Stimulated activated CD8-positive, alpha-beta memory T cell treated with anti-CD3 and anti-CD28 coated beads, Interleukin-15, amount 100 ng/mL, for 48 hours (primary cell): ENCODE measurements at regions not wholly inside any gene's neighbourhood (a gene's known extent, or its start where the extent isn't known, plus 50 kb on each side); places are given as distances from the start of the nearest gene placed in this dataset.
"Not testable (repeated sequence)": the region's sequence is repeated elsewhere in the genome, so short reads cannot be mapped to it uniquely, and the experiment has no call there.

ENCODE experiments used
- DNase-seq, 2 donors: peaks; one replicate each; pipeline ENCODE4 v3.0.0-alpha.2; 2020; ENCODE audit warnings: low read depth in 2 of 2

GRCh38 chr22:47310601-47311000 is 548.2 kb downstream of the TBC1D22A start:
- no peak for DNase-seq

- DNase-seq, result no peak
These were observed 547.5 kb downstream of the TBC1D22A start for GRCh38 chr22:47309946-47310345.

- DNase-seq, result no peak
These were observed 547.0 kb downstream of the TBC1D22A start for GRCh38 chr22:47309476-47309875.

- no peak for DNase-seq
These were observed 546.4 kb downstream of the TBC1D22A start for GRCh38 chr22:47308886-47309285.

DNA sequence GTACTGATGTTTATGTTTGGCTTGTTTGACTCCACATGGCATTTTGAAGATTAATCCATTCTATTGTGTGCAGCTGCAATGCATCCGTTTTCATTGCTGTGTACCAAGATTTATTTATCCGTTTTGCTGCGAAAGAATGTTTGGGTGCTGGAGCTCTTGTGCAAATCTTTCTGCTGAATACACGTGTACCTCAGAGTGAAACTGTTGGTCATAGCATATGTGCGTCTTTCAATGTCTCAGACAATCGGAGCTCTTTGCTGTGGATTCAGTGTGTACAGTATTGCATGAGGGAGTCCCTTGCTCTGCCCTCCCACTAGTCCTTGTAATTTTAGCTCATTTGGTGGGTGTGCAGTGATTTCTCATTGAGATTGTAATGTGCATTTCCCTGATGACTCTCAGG is 545.4 kb downstream of the TBC1D22A start:
- DNase-seq, result no peak

- no peak for DNase-seq
These were observed 544.9 kb downstream of the TBC1D22A start for GRCh38 chr22:47307326-47307725.

DNA sequence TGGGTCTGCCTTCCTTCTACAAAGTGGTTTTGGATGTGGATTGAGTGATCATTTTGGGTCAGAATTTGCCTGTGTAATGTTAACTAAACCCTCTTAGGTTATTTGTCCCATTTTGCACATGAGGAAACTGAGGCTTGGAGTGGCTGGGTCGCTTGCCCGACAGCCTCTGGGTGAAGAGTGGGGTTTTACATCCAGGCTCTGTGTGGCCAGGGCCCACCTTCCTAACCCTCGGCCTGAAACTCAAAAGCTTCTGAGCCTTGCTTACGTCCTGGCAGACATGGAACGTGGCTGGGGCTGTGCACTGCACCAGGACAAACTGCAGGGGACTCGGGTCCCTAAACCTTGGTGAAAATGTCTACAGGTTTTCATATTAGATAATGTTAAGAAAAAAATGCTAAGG is 542.4 kb downstream of the TBC1D22A start:
- DNase-seq, result no peak

- DNase-seq, result no peak
These were observed 541.9 kb downstream of the TBC1D22A start for GRCh38 chr22:47304191-47304831.

DNA sequence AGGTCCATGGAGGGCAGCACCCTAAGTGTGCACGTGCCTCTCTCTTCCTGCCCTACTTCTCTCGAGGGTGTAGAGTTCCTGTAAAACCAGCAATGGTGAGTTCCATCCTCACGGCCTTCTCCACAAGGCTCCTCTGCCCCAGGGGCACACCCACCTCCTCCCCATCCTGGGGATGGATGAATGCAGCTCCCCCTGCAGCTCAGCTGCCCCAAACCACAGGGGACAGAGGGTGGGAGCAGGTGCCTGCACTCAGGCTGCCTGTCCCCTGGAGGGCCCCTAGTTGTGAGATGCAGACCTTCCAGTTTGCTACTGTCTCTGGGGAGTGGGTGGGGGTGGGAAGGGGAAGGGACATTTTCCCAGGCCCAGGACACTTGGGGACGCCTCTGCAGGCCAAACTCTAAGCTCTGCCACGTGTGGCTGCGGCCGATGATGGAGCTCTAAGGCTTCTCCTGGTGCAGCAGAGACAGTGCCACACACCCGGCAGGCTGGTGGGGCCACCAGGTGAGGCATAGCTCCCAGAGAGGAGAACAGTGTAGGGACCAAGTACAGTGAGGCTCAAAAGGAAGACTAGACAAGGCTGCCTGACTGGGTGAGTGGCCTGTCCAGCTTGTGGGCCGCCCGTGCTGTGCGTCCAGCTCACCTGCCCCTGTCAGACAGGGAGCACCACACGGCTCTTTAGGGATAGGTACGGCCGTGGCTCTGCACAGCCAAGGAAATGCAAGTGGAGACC is 540.9 kb downstream of the TBC1D22A start:
- DNase-seq, result no peak

DNA sequence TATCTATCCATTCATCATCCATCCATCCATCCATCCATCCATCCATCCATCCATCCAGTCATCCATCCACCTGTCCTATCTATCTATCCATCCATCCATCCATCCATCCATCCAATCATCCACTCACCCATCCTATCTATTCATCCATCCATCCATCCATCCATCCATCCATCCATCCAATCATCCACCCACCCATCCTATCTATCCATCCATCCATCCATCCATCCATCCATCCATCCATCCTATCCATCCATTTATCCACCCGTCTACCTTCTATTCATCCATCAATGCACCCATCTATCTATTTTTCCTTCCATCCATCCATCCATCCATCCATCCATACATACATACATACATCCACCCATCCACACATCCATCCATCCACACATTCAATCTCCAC is 540.1 kb downstream of the TBC1D22A start:
- DNase-seq, result not testable (repeated sequence)

DNA sequence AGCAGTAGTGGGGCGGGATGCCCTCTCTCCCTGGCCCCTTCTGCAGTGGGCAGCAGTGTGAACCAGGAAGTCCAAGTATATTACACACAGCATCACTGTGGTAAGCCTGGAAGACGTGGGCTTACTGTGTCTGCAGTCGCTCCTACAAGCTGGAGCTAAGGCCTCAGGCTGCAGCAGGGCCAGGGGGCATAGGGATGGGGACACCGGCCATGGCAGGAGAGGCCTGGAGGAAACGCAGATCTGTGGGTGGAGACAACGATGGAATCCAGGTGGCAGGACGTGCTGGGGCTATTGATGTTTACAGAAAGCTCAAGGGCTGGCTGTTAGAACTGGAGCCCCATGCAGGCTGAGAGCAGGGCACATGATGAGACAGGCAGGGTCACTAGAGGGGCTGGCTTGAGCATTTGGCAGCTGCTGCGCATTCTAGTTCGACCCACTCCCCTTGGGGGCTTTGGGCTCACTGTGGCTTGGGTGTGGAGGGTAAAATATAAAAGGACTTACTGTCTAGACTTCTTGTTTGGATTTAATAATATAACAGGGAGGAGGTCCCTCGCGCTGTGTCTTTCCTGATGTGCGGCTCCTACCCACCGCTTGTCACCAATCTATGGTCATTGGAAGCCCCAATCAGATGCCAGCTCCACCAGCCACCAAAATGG is 539.5 kb downstream of the TBC1D22A start:
- no peak for DNase-seq

DNA sequence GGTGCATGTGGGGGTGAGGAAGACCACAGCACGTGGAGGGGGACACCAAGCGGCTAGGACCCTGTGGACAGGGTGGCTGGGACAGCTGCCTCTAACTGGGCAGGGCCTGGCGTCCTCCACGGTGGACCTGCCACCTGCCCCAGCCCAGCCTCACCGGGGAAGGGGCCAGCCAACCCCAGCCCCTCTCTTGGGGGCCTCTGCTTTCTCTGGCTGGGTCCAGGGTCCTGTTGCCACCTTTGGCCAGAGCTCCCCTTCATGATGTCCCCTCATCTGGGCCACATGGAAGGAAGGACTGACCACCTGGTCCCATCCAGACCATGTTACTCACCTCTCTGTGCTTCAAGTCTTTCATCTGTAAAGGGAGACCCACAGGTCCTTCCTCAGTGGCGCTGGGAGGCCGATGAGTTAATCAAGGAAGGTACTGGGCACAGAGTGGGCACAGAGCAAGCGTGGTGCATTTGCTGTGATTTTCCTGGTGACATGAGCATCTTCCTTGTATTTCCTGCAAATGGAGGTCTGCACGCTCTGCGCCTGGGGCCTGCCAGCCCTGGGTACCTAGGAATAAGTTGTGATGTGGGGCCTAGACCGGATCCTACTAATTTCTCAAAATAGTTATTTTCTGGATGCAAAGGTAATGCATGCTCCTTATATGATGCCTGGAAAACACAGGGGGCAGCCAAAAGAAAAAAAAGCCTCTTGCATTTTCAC is 538.4 kb downstream of the TBC1D22A start:
- DNase-seq, result no peak

GRCh38 chr22:47299863-47300697 is 537.6 kb downstream of the TBC1D22A start:
- DNase-seq, result no peak

GRCh38 chr22:47299211-47299862 is 536.9 kb downstream of the TBC1D22A start:
- no peak for DNase-seq

- no peak for DNase-seq
These were observed 535.8 kb downstream of the TBC1D22A start for GRCh38 chr22:47298017-47298785.

DNA sequence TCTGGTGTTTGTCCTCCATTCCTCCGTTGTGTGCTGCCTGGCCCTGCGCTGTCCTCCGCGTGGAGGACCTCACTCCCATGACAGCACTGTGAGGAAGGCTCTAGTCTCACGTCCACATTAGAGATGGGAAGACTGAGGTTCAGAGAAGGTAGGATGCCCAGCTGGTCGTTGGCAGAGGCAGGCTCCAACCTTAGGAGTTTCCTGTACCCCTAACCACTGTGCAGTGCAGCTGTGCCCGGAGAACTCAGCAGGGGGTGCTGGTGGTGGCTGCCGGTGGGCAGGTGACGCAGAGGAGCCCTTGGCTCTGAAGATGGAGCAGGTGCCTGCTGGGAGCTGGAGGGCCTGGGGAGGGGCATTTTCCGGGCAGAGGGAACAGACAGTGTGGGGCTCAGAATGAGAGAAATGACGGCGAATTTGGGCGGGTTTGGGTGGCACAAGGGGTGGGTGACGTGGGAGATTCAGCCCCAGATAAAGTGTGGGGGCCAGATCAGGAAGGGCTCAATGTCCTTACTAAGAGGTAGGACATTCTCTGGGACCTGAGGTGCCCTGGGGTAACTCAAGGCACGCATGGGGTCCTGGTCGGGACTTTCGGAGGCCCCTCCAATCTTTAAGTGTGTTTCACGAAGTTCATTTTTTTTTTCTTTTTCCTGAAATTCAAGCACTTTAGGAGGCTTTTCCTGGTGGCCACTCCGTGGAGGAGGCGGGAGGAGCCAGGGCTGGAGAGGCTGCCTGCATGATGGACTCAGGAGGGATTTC is 535.0 kb downstream of the TBC1D22A start:
- DNase-seq, result no peak

DNA sequence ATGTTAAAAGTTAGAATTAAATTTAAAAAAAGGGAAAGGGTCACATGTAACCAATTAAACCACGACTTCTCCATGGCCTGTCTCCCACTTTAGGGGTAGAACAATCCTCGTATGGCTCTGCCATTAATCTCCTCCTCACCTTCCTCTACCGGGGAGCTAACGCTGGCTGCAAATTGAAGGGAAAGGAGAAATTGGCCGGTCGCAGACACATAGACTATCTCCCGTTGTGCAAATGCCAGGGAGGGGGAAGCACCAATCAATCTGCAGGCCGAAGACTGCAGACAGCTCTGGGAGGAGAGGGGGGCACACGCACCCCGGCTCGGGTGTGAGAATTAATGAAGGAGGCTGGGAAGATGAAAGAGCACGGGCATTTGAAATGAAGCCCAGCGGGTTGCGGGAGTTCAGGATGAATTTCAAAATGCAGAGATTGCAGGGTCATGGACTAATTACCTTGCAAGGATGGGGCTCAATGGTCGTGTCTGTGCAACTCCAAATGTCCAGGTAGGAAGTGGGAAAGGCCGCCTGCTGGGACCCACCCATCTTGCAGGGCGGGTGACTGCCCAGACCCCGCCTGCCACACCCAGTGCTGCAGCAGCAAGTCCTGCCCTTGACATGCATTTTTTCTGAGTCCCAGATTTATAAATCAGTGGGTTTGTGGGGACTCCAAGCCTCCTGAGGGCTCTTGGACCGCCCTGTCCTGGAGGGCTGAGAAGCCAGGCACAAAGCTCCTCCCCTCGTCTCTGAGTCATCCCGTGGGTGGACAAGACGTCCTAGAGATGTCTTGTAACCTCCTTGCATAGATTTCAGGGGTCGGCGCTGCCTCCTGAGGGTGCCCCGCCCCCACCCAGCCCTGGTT is 534.2 kb downstream of the TBC1D22A start:
- DNase-seq, result no peak

- DNase-seq, result no peak
These were observed 533.5 kb downstream of the TBC1D22A start for GRCh38 chr22:47295982-47296381.
